Fibroblast of pulmonary artery (primary cell): ENCODE measurements at regions not wholly inside any gene's neighbourhood (a gene's known extent, or its start where the extent isn't known, plus 50 kb on each side); places are given as distances from the start of the nearest gene placed in this dataset.

ENCODE experiments used
- DNase-seq: peaks from one replicate; pipeline ENCODE4 v3.0.0-alpha.2; 2010; ENCODE audit warnings: low read depth
- H3K4me3 ChIP-seq: replicated peaks from 2 replicates; pipeline ENCODE4 v1.5.1; 2011; ENCODE audit warnings: low read depth, mild to moderate bottlenecking, control low read depth, low read length, moderate library complexity
- TF ChIP-seq, protein P1 (sequence below): IDR thresholded peaks from 2 replicates; pipeline ENCODE4 v1.5.1; 2011; ENCODE audit warnings: mild to moderate bottlenecking, control low read depth, low read length, inconsistent platforms; ENCODE audit errors: missing control alignments

GRCh38 chrY:4483693-4484092, 516.4 kb upstream of the PCDH11Y start:
- TF ChIP-seq, protein P1, sequence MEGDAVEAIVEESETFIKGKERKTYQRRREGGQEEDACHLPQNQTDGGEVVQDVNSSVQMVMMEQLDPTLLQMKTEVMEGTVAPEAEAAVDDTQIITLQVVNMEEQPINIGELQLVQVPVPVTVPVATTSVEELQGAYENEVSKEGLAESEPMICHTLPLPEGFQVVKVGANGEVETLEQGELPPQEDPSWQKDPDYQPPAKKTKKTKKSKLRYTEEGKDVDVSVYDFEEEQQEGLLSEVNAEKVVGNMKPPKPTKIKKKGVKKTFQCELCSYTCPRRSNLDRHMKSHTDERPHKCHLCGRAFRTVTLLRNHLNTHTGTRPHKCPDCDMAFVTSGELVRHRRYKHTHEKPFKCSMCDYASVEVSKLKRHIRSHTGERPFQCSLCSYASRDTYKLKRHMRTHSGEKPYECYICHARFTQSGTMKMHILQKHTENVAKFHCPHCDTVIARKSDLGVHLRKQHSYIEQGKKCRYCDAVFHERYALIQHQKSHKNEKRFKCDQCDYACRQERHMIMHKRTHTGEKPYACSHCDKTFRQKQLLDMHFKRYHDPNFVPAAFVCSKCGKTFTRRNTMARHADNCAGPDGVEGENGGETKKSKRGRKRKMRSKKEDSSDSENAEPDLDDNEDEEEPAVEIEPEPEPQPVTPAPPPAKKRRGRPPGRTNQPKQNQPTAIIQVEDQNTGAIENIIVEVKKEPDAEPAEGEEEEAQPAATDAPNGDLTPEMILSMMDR, result no peak
- no peak overlapping the region for H3K4me3 ChIP-seq
- peak; percentile 9 for DNase-seq
